IMR-90 (cell line): ENCODE measurements at regions not wholly inside any gene's neighbourhood (a gene's known extent, or its start where the extent isn't known, plus 50 kb on each side); places are given as distances from the start of the nearest gene placed in this dataset.

Experiments used
- ATAC-seq: fragments of 200-7000 bp; cut with Tn5 transposase; 2 replicates; pipeline ENCODE4 v1.9.1; 2020; ENCODE audit warnings: low read depth, mild to moderate bottlenecking, moderate library complexity
- BruUV-seq: library from RNA; stranded (reverse); fragments of 400-500 nt; replicated peaks from 2 replicates; lab custom pipeline; 2021; lab: Mats Ljungman, UMichigan
- CTCF ChIA-PET: fragments of 300-600 bp; formaldehyde crosslinking; extraction: SDS; loops from one replicate; lab custom pipeline; 2021; ENCODE audit warnings: antibody characterized with exemption; lab: Yijun Ruan, JAX
- POLR2A ChIA-PET: fragments of 300-600 bp; sonication (Branson Sonifier 250); formaldehyde crosslinking; loops from one replicate; lab custom pipeline; 2022; ENCODE audit warnings: antibody characterized with exemption; ENCODE audit not compliant: unreplicated experiment; lab: Charles Lee
- DNase-seq: peaks from one replicate; pipeline ENCODE4 v3.0.0; 2013
- H2AFZ ChIP-seq: replicated peaks from 2 replicates; pipeline ENCODE3; 2013; ENCODE audit warnings: low read length, mild to moderate bottlenecking; ENCODE audit not compliant: poor library complexity
- H2AK5ac ChIP-seq: 2 replicates; pipeline ENCODE4 v1.6.1; 2013; ENCODE audit warnings: low read depth, low read length, inconsistent platforms
- H2AK9ac ChIP-seq: replicated peaks from 2 replicates; pipeline ENCODE3; 2013; ENCODE audit warnings: mild to moderate bottlenecking, low read depth, low read length, moderate library complexity; ENCODE audit not compliant: poor library complexity
- H2BK120ac ChIP-seq: 2 replicates; pipeline ENCODE4 v1.6.1; 2013; ENCODE audit warnings: low read depth, low read length, inconsistent platforms
- H2BK15ac ChIP-seq: 3 replicates; pipeline ENCODE4 v1.6.1; 2013; ENCODE audit warnings: low read depth, low read length, inconsistent platforms
- H2BK20ac ChIP-seq: 2 replicates; pipeline ENCODE4 v1.6.1; 2013; ENCODE audit warnings: low read depth, mild to moderate bottlenecking, inconsistent platforms, low read length, moderate library complexity
- H2BK5ac ChIP-seq: 2 replicates; pipeline ENCODE4 v1.6.1; 2013; ENCODE audit warnings: mild to moderate bottlenecking, low read depth, low read length, inconsistent platforms; ENCODE audit not compliant: poor library complexity, severe bottlenecking
- H3K14ac ChIP-seq: replicated peaks from 2 replicates; pipeline ENCODE4 v1.6.1; 2013; ENCODE audit warnings: low read depth, low read length, inconsistent platforms
- H3K18ac ChIP-seq: 2 replicates; pipeline ENCODE4 v1.6.1; 2013; ENCODE audit warnings: low read depth, low read length, control low read depth
- H3K23ac ChIP-seq: 2 replicates; pipeline ENCODE4 v1.6.1; 2013; ENCODE audit warnings: low read depth, low read length, inconsistent platforms
- H3K27ac ChIP-seq: 2 replicates; pipeline ENCODE4 v1.5.1; 2013; ENCODE audit warnings: mild to moderate bottlenecking, control low read depth, low read length; ENCODE audit not compliant: insufficient read depth
- H3K27me3 ChIP-seq: 2 replicates; pipeline ENCODE4 v1.6.1; 2013; ENCODE audit warnings: low read length; ENCODE audit not compliant: control insufficient read depth, insufficient read depth
- H3K36me3 ChIP-seq: 2 replicates; pipeline ENCODE4 v1.6.1; 2013; ENCODE audit warnings: low read length, mixed read lengths; ENCODE audit not compliant: control insufficient read depth, insufficient read depth
- H3K4ac ChIP-seq: 2 replicates; pipeline ENCODE4 v1.6.1; 2013; ENCODE audit warnings: low read depth, low read length, inconsistent platforms
- H3K4me1 ChIP-seq: 2 replicates; pipeline ENCODE4 v1.6.1; 2013; ENCODE audit warnings: low read length, mixed read lengths; ENCODE audit not compliant: control insufficient read depth, insufficient read depth
- H3K4me2 ChIP-seq: 2 replicates; pipeline ENCODE4 v1.6.1; 2013; ENCODE audit warnings: low read depth, mild to moderate bottlenecking, control low read depth, low read length, moderate library complexity
- H3K4me3 ChIP-seq: 2 replicates; pipeline ENCODE4 v1.5.1; 2013; ENCODE audit warnings: low read depth, mild to moderate bottlenecking, control low read depth, low read length, moderate library complexity; ENCODE audit not compliant: insufficient read depth
- H3K56ac ChIP-seq: 2 replicates; pipeline ENCODE4 v1.6.1; 2013; ENCODE audit warnings: low read length, inconsistent platforms; ENCODE audit not compliant: insufficient read depth; ENCODE audit errors: extremely low read depth
- H3K79me1 ChIP-seq, 2 experiments: 2 replicates each; pipeline ENCODE4 v1.6.1; 2013; ENCODE audit warnings: low read length in 2 of 2, inconsistent platforms in 1 of 2, low read depth in 1 of 2
- H3K9ac ChIP-seq: 2 replicates; pipeline ENCODE4 v1.6.1; 2013; ENCODE audit warnings: low read depth, low read length, control low read depth
- H3K9me1 ChIP-seq: 2 replicates; pipeline ENCODE4 v1.6.1; 2013; ENCODE audit warnings: low read length, inconsistent platforms; ENCODE audit not compliant: insufficient read depth
- H3K9me3 ChIP-seq: 2 replicates; pipeline ENCODE4 v1.6.1; 2013; ENCODE audit warnings: low read length; ENCODE audit not compliant: control insufficient read depth, insufficient read depth
- H4K20me1 ChIP-seq: 2 replicates; pipeline ENCODE4 v1.6.1; 2013; ENCODE audit warnings: low read length, inconsistent platforms; ENCODE audit not compliant: insufficient read depth
- H4K5ac ChIP-seq: 2 replicates; pipeline ENCODE4 v1.6.1; 2013; ENCODE audit warnings: mild to moderate bottlenecking, low read depth, low read length, control low read depth
- H4K8ac ChIP-seq, 2 experiments: 2 replicates each; pipeline ENCODE4 v1.6.1; 2013; ENCODE audit warnings: low read depth in 2 of 2, low read length in 2 of 2, control low read depth in 1 of 2, inconsistent platforms in 1 of 2
- H4K91ac ChIP-seq: 2 replicates; pipeline ENCODE4 v1.6.1; 2013; ENCODE audit warnings: low read depth, low read length, inconsistent platforms; ENCODE audit not compliant: insufficient read depth
- BHLHE40 ChIP-seq: fragments of 150-350 bp; IDR thresholded peaks from 2 replicates; pipeline ENCODE4 v1.6.1; 2016; ENCODE audit warnings: mild to moderate bottlenecking, low read depth, low read length
- CHD1 ChIP-seq: IDR thresholded peaks from 2 replicates; pipeline ENCODE4 v1.6.1; 2012; ENCODE audit warnings: low read depth, low read length, improper control_type of control experiment
- FOS ChIP-seq: fragments of 150-350 bp; IDR thresholded peaks from 2 replicates; pipeline ENCODE4 v1.6.1; 2016; ENCODE audit warnings: low read depth, low read length
- MAFK ChIP-seq: IDR thresholded peaks from 2 replicates; pipeline ENCODE4 v1.6.1; 2012; ENCODE audit warnings: low read depth, low read length, improper control_type of control experiment
- MAZ ChIP-seq: IDR thresholded peaks from 2 replicates; pipeline ENCODE4 v1.6.1; 2012; ENCODE audit warnings: low read depth, mild to moderate bottlenecking, low read length, improper control_type of control experiment, moderate library complexity, borderline replicate concordance
- MXI1 ChIP-seq: IDR thresholded peaks from 2 replicates; pipeline ENCODE4 v1.6.1; 2012; ENCODE audit warnings: low read depth, mild to moderate bottlenecking, low read length, moderate library complexity, borderline replicate concordance
- NFE2L2 ChIP-seq: fragments of 150-350 bp; IDR thresholded peaks from 2 replicates; pipeline ENCODE4 v1.6.1; 2016; ENCODE audit warnings: low read depth, mild to moderate bottlenecking, low read length
- POLR2A ChIP-seq: IDR thresholded peaks from 2 replicates; pipeline ENCODE4 v1.6.1; 2012; ENCODE audit warnings: mild to moderate bottlenecking, low read depth, low read length
- RAD21 ChIP-seq: IDR thresholded peaks from 2 replicates; pipeline ENCODE4 v1.6.1; 2012; ENCODE audit warnings: low read length, improper control_type of control experiment
- RFX5 ChIP-seq: IDR thresholded peaks from 2 replicates; pipeline ENCODE4 v1.8.0; 2012; ENCODE audit warnings: low read depth, mild to moderate bottlenecking, low read length, moderate library complexity
- SMC3 ChIP-seq: fragments of 150-350 bp; IDR thresholded peaks from 2 replicates; pipeline ENCODE4 v1.6.1; 2016; ENCODE audit warnings: low read depth, mild to moderate bottlenecking, antibody characterized with exemption, low read length, moderate library complexity
- WGBS, 2 experiments: methylation state at CpG; one replicate each; pipeline versions ENCODE4 v1.1.5 to v1.1.7; 2013; ENCODE audit warnings: missing lambda C conversion rate in 2 of 2; ENCODE audit not compliant: insufficient read length in 1 of 2; ENCODE audit errors: extremely low coverage in 2 of 2; 5-methylcytosine and 5-hydroxymethylcytosine counted together
- dilution Hi-C: fragments of 300-500 bp; cut with HindIII; formaldehyde crosslinking; loops from one replicate; pipeline ENCODE4 v1.14.3; 2018; ENCODE audit warnings: low sequenced_read_pairs; ENCODE audit not compliant: unreplicated experiment
- in situ Hi-C: fragments of 300-500 bp; cut with MboI; formaldehyde crosslinking; loops from 3 replicates; pipeline ENCODE4 v1.14.3; 2019; ENCODE audit warnings: low sequenced_read_pairs, inconsistent platforms, mixed read lengths
- intact Hi-C: fragments of 100-400 bp; cut with micrococcal nuclease; formaldehyde crosslinking; loops from 2 replicates; pipeline ENCODE4 v1.10.0; 2022

GRCh38 chr11:110824912-110825620 is 112.8 kb upstream of the ARHGAP20 start:
- no peaks in the 10 kb centered on the region for H3K4me1 ChIP-seq
- no peak overlapping the region for H4K5ac ChIP-seq
- no peak overlapping the region for H3K23ac ChIP-seq
- no peak overlapping the region for H4K8ac ChIP-seq
- no peak overlapping the region for H2BK15ac ChIP-seq
- H3K4me3 ChIP-seq, result no peak overlapping the region
- H3K14ac ChIP-seq, result no peak overlapping the region
- DNase-seq (no peak), ATAC-seq (no peak)
- H3K36me3 ChIP-seq, result no peaks in the 10 kb centered on the region
- no peaks in the 10 kb centered on the region for H4K20me1 ChIP-seq
- H3K27ac ChIP-seq, result no peak overlapping the region
- no peak overlapping the region for H3K4ac ChIP-seq
- POLR2A ChIA-PET, result no interaction called here
- CTCF ChIA-PET, result no interaction called here
- in situ Hi-C loops (no loop called here), dilution Hi-C loops (no loop called here), intact Hi-C loops (no loop called here)
- no peak overlapping the region for H2BK20ac ChIP-seq
- no peak overlapping the region for H2AK9ac ChIP-seq
- H2AK5ac ChIP-seq, result no peak overlapping the region
- no TSS peak for BruUV-seq
- no peak overlapping the region for H2BK120ac ChIP-seq
- H3K79me1 ChIP-seq, result no peaks in the 10 kb centered on the region
- H4K91ac ChIP-seq, result no peak overlapping the region
- H3K56ac ChIP-seq, result no peak overlapping the region
- no peak for TF ChIP-seq RAD21
- no peak for TF ChIP-seq CHD1
- no peak for TF ChIP-seq NFE2L2
- TF ChIP-seq SMC3, result no peak
- no peak for TF ChIP-seq MAZ
- TF ChIP-seq POLR2A, result no peak
- TF ChIP-seq RFX5, result no peak
- TF ChIP-seq FOS, result no peak
- no peak for TF ChIP-seq BHLHE40
- TF ChIP-seq MXI1, result no peak
- no peak for TF ChIP-seq MAFK
- no peak overlapping the region for H3K9ac ChIP-seq
- WGBS, 2 experiments, result no CpG with 5 or more reads among the region's 3 CpGs
- H3K9me1 ChIP-seq, result 0 out of 2 replicates have a peak, but pooled peaks cover 3% of the 10 kb centered on the region
- H3K27me3 ChIP-seq, result no peaks in the 10 kb centered on the region
- no peaks in the 10 kb centered on the region for H3K9me3 ChIP-seq
- no peak overlapping the region for H2AFZ ChIP-seq
- H3K18ac ChIP-seq, result no peak overlapping the region
- no peak overlapping the region for H3K4me2 ChIP-seq
- H2BK5ac ChIP-seq, result no peak overlapping the region
